Osteoblast (primary cell): ENCODE measurements at regions not wholly inside any gene's neighbourhood (a gene's known extent, or its start where the extent isn't known, plus 50 kb on each side); places are given as distances from the start of the nearest gene placed in this dataset.

Source experiments
- DNase-seq: peaks from one replicate; pipeline ENCODE4 v3.0.0; 2011; ENCODE audit warnings: low spot score, mixed read lengths; ENCODE audit not compliant: insufficient read length; ENCODE audit errors: missing footprints
- H2AFZ ChIP-seq: 2 replicates; pipeline ENCODE4 v1.6.0; 2011; ENCODE audit warnings: mild to moderate bottlenecking, low read length
- H3K27ac ChIP-seq: 2 replicates; pipeline ENCODE4 v1.5.1; 2011; ENCODE audit warnings: mild to moderate bottlenecking, low read depth, low read length, moderate library complexity
- H3K27me3 ChIP-seq: 2 replicates; pipeline ENCODE4 v1.6.0; 2012; ENCODE audit warnings: mild to moderate bottlenecking, control low read depth, inconsistent platforms, low read length, moderate library complexity; ENCODE audit not compliant: insufficient read depth
- H3K36me3 ChIP-seq: 2 replicates; pipeline ENCODE4 v1.5.1; 2011; ENCODE audit warnings: mild to moderate bottlenecking, low read length, control low read depth, moderate library complexity; ENCODE audit not compliant: insufficient read depth
- H3K4me1 ChIP-seq: 2 replicates; pipeline ENCODE4 v1.5.1; 2011; ENCODE audit warnings: mild to moderate bottlenecking, low read length, control low read depth, moderate library complexity; ENCODE audit not compliant: insufficient read depth
- H3K4me2 ChIP-seq: 2 replicates; pipeline ENCODE4 v1.6.0; 2011; ENCODE audit warnings: mild to moderate bottlenecking, low read length; ENCODE audit not compliant: insufficient read depth
- H3K4me3 ChIP-seq: fragments of 200-600 bp; sonication (generic); 3 replicates; pipeline ENCODE4 v1.5.1; 2012; ENCODE audit warnings: mild to moderate bottlenecking, low read length, inconsistent platforms; ENCODE audit not compliant: insufficient read depth
- H3K79me2 ChIP-seq: 2 replicates; pipeline ENCODE4 v1.6.0; 2012; ENCODE audit warnings: mild to moderate bottlenecking, low read length, control low read depth, inconsistent platforms; ENCODE audit not compliant: insufficient read depth
- H3K9me3 ChIP-seq: 2 replicates; pipeline ENCODE4 v1.5.1; 2011; ENCODE audit warnings: low read depth, low read length, control low read depth
- H4K20me1 ChIP-seq: 2 replicates; pipeline ENCODE4 v1.6.0; 2012; ENCODE audit warnings: mild to moderate bottlenecking, low read length, control low read depth; ENCODE audit not compliant: insufficient read depth
- TF ChIP-seq, protein P1 (sequence below): IDR thresholded peaks from 2 replicates; pipeline ENCODE4 v1.5.1; 2011; ENCODE audit warnings: mild to moderate bottlenecking, low read depth, low read length, moderate library complexity; ENCODE audit errors: extremely low read depth

DNA sequence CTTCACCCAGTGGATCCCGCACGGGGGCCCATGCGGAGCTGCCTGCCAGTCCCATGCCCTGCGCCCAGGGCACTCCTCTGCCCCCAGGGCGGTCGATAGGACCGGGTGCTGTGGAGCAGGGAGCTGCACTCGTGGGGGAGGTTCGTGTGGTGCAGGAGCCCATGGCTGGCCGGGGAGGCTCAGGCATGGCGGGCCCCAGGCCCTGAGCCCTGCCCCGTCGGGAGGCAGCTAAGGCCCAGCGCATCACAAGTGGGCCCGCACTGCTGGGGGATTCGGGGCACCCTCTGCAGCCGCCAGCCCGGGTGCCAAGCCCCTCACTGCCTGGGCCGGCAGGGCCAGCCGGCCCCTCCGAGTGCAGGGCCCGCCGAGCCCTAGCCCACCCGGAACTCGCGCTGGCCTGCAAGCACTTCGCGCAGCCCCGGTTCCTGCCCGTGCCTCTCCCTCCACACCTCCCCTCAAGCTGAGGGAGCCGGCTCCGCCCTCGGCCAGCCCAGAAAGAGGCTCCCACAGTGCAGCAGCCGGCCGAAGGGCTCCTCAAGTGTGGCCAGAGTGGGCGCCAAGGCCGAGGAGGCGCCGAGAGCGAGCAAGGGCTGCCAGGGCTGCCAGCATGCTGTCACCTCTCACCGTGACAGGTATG is 221.1 kb upstream of the RORB start:
- H3K79me2 ChIP-seq = no peaks in the 10 kb centered on the region
- no peak overlapping the region for H3K27ac ChIP-seq
- no peaks in the 10 kb centered on the region for H4K20me1 ChIP-seq
- H2AFZ ChIP-seq = no peak overlapping the region
- H3K4me3 ChIP-seq = no peak overlapping the region
- H3K27me3 ChIP-seq = no peaks in the 10 kb centered on the region
- H3K9me3 ChIP-seq = no peaks in the 10 kb centered on the region
- DNase-seq = no peak
- no peaks in the 10 kb centered on the region for H3K36me3 ChIP-seq
- H3K4me1 ChIP-seq = no peaks in the 10 kb centered on the region
- TF ChIP-seq, protein P1, sequence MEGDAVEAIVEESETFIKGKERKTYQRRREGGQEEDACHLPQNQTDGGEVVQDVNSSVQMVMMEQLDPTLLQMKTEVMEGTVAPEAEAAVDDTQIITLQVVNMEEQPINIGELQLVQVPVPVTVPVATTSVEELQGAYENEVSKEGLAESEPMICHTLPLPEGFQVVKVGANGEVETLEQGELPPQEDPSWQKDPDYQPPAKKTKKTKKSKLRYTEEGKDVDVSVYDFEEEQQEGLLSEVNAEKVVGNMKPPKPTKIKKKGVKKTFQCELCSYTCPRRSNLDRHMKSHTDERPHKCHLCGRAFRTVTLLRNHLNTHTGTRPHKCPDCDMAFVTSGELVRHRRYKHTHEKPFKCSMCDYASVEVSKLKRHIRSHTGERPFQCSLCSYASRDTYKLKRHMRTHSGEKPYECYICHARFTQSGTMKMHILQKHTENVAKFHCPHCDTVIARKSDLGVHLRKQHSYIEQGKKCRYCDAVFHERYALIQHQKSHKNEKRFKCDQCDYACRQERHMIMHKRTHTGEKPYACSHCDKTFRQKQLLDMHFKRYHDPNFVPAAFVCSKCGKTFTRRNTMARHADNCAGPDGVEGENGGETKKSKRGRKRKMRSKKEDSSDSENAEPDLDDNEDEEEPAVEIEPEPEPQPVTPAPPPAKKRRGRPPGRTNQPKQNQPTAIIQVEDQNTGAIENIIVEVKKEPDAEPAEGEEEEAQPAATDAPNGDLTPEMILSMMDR = no peak
- no peak overlapping the region for H3K4me2 ChIP-seq

DNA sequence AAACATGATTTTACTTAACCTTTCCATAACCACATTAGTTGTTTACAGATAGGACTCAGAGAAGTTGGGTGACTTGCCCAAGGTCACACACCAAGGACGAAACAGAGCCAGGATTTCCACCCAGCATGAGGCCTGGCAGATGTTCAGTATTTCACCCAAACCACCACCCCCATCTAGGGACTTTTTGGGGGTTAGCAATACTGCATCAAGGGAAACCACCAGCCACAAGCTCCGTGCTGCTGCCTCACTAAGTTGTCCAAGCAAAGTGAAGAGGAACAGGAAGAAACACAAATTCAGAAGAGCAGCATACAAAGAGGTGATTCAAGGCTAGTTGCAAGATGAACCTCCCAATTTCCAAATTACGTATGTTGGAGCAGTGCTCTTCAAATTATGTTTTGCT is 219.6 kb upstream of the RORB start:
- TF ChIP-seq, protein P1 = no peak

DNA sequence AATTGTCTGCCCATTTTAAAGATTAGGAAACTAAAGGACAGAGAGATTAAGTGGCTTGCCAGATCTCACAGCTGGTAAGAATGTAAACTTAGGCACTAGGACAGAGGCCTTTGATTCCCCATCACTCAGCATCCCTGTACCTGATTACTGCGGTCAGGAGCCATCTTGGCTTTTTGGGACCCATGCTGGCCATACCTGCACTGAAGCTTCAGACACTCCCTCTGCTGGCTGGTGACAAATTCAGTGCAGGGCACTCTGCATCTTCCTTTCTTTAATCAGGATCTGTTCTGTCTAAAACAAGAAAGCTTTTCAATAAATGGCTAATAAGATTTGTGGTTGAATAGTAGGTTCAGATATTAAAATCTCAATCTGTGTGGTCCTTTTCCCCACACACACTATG is 215.5 kb upstream of the RORB start:
- Histone ChIP-seq H3K27ac (no peak overlapping the region), H4K20me1 (no peaks in the 10 kb centered on the region), H3K27me3 (no peaks in the 10 kb centered on the region), H3K36me3 (no peaks in the 10 kb centered on the region), H2AFZ (no peak overlapping the region), H3K4me1 (no peaks in the 10 kb centered on the region), H3K9me3 (no peaks in the 10 kb centered on the region), H3K4me3 (no peak overlapping the region), H3K4me2 (no peak overlapping the region), H3K79me2 (no peaks in the 10 kb centered on the region)
- DNase-seq = no peak
- TF ChIP-seq, protein P1 = no peak

More for the DNA sequence above, 219.6 kb upstream of the RORB start:
- H4K20me1 ChIP-seq = no peaks in the 10 kb centered on the region
- no peak overlapping the region for H2AFZ ChIP-seq
- H3K4me3 ChIP-seq = no peak overlapping the region
- no peaks in the 10 kb centered on the region for H3K79me2 ChIP-seq
- no peak for DNase-seq
- no peaks in the 10 kb centered on the region for H3K4me1 ChIP-seq
- no peaks in the 10 kb centered on the region for H3K36me3 ChIP-seq
- no peak overlapping the region for H3K27ac ChIP-seq
- H3K4me2 ChIP-seq = no peak overlapping the region
- H3K9me3 ChIP-seq = no peaks in the 10 kb centered on the region
- no peaks in the 10 kb centered on the region for H3K27me3 ChIP-seq

DNA sequence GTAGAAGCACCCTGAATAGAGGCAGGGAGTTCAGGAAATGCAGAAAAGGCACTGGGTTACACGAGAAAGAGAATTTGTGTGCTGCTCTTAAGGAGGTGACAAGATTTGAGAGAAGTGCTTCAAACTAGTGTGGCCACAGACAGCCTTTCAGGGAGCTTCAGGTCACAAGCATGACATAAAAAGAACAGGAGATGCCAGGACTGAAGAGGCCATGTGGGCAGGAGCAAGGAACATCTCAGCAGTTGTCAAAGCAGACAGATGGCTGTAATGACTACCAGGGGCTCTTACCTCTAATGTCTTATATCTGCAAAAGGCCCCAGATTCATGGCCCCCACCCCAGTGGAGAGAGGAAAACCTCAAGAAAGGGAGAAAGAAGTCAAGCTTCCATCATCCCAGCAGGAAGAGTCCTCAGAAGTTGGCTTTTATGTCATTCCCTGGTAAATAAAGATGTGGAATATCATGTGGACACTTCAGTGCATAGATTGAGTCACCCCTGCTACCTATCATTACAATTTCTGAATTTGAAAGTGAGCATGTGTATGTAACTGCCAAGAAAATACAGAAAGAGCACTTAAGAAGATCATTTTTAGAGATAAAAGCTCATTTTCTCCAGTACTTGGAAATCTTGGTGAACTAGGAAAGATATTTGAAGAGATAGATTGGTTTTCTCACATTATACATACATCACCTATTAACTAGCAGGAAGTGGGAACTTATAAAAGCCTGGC is 214.4 kb upstream of the RORB start:
- no peaks in the 10 kb centered on the region for H3K27me3 ChIP-seq

More for the DNA sequence above, 214.4 kb upstream of the RORB start:
- no peak overlapping the region for H3K4me2 ChIP-seq
- no peak for DNase-seq
- no peaks in the 10 kb centered on the region for H3K9me3 ChIP-seq
- no peaks in the 10 kb centered on the region for H3K4me1 ChIP-seq
- no peak overlapping the region for H3K27ac ChIP-seq
- H3K4me3 ChIP-seq = no peak overlapping the region
- TF ChIP-seq, protein P1 = no peak
- no peaks in the 10 kb centered on the region for H4K20me1 ChIP-seq
- H3K36me3 ChIP-seq = no peaks in the 10 kb centered on the region
- no peak overlapping the region for H2AFZ ChIP-seq
- no peaks in the 10 kb centered on the region for H3K79me2 ChIP-seq
